PFSK-1 (cell line): ENCODE measurements at regions not wholly inside any gene's neighbourhood (a gene's known extent, or its start where the extent isn't known, plus 50 kb on each side); places are given as distances from the start of the nearest gene placed in this dataset.

Experiments used
- FOXP2 ChIP-seq: optimal IDR thresholded peaks from 2 replicates; pipeline ENCODE3; 2011; ENCODE audit warnings: borderline replicate concordance, control low read depth, inconsistent platforms; ENCODE audit not compliant: insufficient read depth; ENCODE audit errors: extremely low read length, extremely low read depth
- POLR2AphosphoS5 ChIP-seq: IDR thresholded peaks from 2 replicates; pipeline ENCODE4 v1.6.1; 2012; ENCODE audit warnings: low read depth, mild to moderate bottlenecking, control low read depth, low read length, moderate library complexity
- TAF1 ChIP-seq: IDR thresholded peaks from 2 replicates; pipeline ENCODE4 v1.6.1; 2012; ENCODE audit warnings: low read length, control low read depth, borderline replicate concordance; ENCODE audit not compliant: insufficient read depth
- TF ChIP-seq, protein P1 (sequence below), 2 experiments: IDR thresholded peaks; 2 replicates each; pipeline versions ENCODE4 v1.6.1 to v1.8.0; 2011 to 2012; ENCODE audit warnings: low read depth in 2 of 2, low read length in 2 of 2, control low read depth in 1 of 2, inconsistent platforms in 1 of 2, mild to moderate bottlenecking in 1 of 2, moderate library complexity in 1 of 2; ENCODE audit not compliant: insufficient read depth in 1 of 2

GRCh38 chr2:143840194-143840593 lies 679.7 kb downstream of the ZEB2 start:
- TF ChIP-seq TAF1 (no peak), POLR2AphosphoS5 (no peak), FOXP2 (no peak)
- TF ChIP-seq, protein P1, sequence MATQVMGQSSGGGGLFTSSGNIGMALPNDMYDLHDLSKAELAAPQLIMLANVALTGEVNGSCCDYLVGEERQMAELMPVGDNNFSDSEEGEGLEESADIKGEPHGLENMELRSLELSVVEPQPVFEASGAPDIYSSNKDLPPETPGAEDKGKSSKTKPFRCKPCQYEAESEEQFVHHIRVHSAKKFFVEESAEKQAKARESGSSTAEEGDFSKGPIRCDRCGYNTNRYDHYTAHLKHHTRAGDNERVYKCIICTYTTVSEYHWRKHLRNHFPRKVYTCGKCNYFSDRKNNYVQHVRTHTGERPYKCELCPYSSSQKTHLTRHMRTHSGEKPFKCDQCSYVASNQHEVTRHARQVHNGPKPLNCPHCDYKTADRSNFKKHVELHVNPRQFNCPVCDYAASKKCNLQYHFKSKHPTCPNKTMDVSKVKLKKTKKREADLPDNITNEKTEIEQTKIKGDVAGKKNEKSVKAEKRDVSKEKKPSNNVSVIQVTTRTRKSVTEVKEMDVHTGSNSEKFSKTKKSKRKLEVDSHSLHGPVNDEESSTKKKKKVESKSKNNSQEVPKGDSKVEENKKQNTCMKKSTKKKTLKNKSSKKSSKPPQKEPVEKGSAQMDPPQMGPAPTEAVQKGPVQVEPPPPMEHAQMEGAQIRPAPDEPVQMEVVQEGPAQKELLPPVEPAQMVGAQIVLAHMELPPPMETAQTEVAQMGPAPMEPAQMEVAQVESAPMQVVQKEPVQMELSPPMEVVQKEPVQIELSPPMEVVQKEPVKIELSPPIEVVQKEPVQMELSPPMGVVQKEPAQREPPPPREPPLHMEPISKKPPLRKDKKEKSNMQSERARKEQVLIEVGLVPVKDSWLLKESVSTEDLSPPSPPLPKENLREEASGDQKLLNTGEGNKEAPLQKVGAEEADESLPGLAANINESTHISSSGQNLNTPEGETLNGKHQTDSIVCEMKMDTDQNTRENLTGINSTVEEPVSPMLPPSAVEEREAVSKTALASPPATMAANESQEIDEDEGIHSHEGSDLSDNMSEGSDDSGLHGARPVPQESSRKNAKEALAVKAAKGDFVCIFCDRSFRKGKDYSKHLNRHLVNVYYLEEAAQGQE (IDR thresholded peaks at IDR 0.05; ENCODE audit: insufficient read depth in 1 of 2, low read depth in 2 of 2, low read length in 2 of 2) = no peak
